ENCODE measurements at regions not wholly inside any gene's neighbourhood (a gene's known extent, or its start where the extent isn't known, plus 50 kb on each side); places are given as distances from the start of the nearest gene placed in this dataset.

DNA sequence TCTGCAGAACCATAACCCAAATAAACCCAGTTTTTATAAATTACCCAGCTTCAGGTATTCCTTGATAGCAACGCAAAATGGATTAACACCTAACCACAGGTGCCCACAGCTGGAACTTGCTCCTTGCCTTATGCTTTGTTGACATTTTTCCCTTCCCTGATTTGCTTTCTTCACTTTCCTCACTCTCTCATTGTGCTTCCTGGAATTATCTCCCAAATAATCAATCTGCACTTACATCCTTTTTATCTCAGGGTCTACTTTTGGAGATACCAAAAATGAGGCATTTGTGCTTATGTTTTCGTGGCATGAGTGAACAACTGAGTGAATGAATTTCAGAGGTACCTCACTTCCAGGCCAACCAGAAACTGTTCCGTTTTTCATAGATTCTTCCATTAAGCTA lies 374.3 kb downstream of the DOK5 start:
- no peak for FAIRE-seq
- TF ChIP-seq, protein P1, sequence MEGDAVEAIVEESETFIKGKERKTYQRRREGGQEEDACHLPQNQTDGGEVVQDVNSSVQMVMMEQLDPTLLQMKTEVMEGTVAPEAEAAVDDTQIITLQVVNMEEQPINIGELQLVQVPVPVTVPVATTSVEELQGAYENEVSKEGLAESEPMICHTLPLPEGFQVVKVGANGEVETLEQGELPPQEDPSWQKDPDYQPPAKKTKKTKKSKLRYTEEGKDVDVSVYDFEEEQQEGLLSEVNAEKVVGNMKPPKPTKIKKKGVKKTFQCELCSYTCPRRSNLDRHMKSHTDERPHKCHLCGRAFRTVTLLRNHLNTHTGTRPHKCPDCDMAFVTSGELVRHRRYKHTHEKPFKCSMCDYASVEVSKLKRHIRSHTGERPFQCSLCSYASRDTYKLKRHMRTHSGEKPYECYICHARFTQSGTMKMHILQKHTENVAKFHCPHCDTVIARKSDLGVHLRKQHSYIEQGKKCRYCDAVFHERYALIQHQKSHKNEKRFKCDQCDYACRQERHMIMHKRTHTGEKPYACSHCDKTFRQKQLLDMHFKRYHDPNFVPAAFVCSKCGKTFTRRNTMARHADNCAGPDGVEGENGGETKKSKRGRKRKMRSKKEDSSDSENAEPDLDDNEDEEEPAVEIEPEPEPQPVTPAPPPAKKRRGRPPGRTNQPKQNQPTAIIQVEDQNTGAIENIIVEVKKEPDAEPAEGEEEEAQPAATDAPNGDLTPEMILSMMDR (IDR thresholded peaks at IDR 0.05; ENCODE audit: insufficient read depth, low read length, severe bottlenecking) = no peak
- Histone ChIP-seq H3K27me3 (ENCODE audit: control insufficient read depth, insufficient read depth, low read length) (no peaks in the 10 kb centered on the region), H3K4me3 (ENCODE audit: low read depth, low read length) (no peak overlapping the region), H3K36me3 (ENCODE audit: control insufficient read depth, insufficient read depth, low read length) (no peaks in the 10 kb centered on the region)
- DNase-seq (ENCODE audit: low read depth) = no peak

GRCh38 chr20:54848984-54849538 lies 373.7 kb downstream of the DOK5 start:
- FAIRE-seq (no peak), DNase-seq (ENCODE audit: low read depth) (no peak)
- H3K4me3 ChIP-seq (ENCODE audit: low read depth, low read length) = no peak overlapping the region
- no peaks in the 10 kb centered on the region for H3K27me3 ChIP-seq (ENCODE audit: control insufficient read depth, insufficient read depth, low read length)
- TF ChIP-seq, protein P1 (IDR thresholded peaks at IDR 0.05; ENCODE audit: insufficient read depth, low read length, severe bottlenecking) = no peak
- no peaks in the 10 kb centered on the region for H3K36me3 ChIP-seq (ENCODE audit: control insufficient read depth, insufficient read depth, low read length)

GRCh38 chr20:54848262-54848661 lies 372.9 kb downstream of the DOK5 start:
- TF ChIP-seq, protein P1 (IDR thresholded peaks at IDR 0.05; ENCODE audit: insufficient read depth, low read length, severe bottlenecking) = no peak
- FAIRE-seq (no peak), DNase-seq (ENCODE audit: low read depth) (no peak)
- H3K27me3 ChIP-seq (ENCODE audit: control insufficient read depth, insufficient read depth, low read length) = no peaks in the 10 kb centered on the region
- H3K36me3 ChIP-seq (ENCODE audit: control insufficient read depth, insufficient read depth, low read length) = no peaks in the 10 kb centered on the region
- no peak overlapping the region for H3K4me3 ChIP-seq (ENCODE audit: low read depth, low read length)

- FAIRE-seq (no peak), DNase-seq (ENCODE audit: low read depth) (no peak)
- TF ChIP-seq, protein P1 (IDR thresholded peaks at IDR 0.05; ENCODE audit: insufficient read depth, low read length, severe bottlenecking) = no peak
Observed at GRCh38 chr20:54846948-54847347, 371.6 kb downstream of the DOK5 start.

GRCh38 chr20:54844346-54844745 lies 369.0 kb downstream of the DOK5 start:
- Histone ChIP-seq H3K4me3 (ENCODE audit: low read depth, low read length) (no peak overlapping the region), H3K27me3 (ENCODE audit: control insufficient read depth, insufficient read depth, low read length) (no peaks in the 10 kb centered on the region), H3K36me3 (ENCODE audit: control insufficient read depth, insufficient read depth, low read length) (no peaks in the 10 kb centered on the region)
- TF ChIP-seq, protein P1 (IDR thresholded peaks at IDR 0.05; ENCODE audit: insufficient read depth, low read length, severe bottlenecking) = no peak
- no peak for FAIRE-seq
- no peak for DNase-seq (ENCODE audit: low read depth)

More at GRCh38 chr20:54846948-54847347, 371.6 kb downstream of the DOK5 start:
- H3K4me3 ChIP-seq (ENCODE audit: low read depth, low read length) = no peak overlapping the region
- no peaks in the 10 kb centered on the region for H3K36me3 ChIP-seq (ENCODE audit: control insufficient read depth, insufficient read depth, low read length)
- no peaks in the 10 kb centered on the region for H3K27me3 ChIP-seq (ENCODE audit: control insufficient read depth, insufficient read depth, low read length)

GRCh38 chr20:54843865-54844264 lies 368.5 kb downstream of the DOK5 start:
- DNase-seq (ENCODE audit: low read depth) = no peak
- TF ChIP-seq, protein P1 (IDR thresholded peaks at IDR 0.05; ENCODE audit: insufficient read depth, low read length, severe bottlenecking) = no peak
- no peak overlapping the region for H3K4me3 ChIP-seq (ENCODE audit: low read depth, low read length)
- FAIRE-seq = no peak
- H3K36me3 ChIP-seq (ENCODE audit: control insufficient read depth, insufficient read depth, low read length) = no peaks in the 10 kb centered on the region
- H3K27me3 ChIP-seq (ENCODE audit: control insufficient read depth, insufficient read depth, low read length) = no peaks in the 10 kb centered on the region

All from bronchial epithelial cell (primary cell).